HG03139 (cell line): ENCODE measurements at regions not wholly inside any gene's neighbourhood (a gene's known extent, or its start where the extent isn't known, plus 50 kb on each side); places are given as distances from the start of the nearest gene placed in this dataset.
A peak's percentile ranks its signal among the peaks of the same experiment; 100 is the strongest.
"Not testable (repeated sequence)": the region's sequence is repeated elsewhere in the genome, so short reads cannot be mapped to it uniquely, and the experiment has no call there.

Experiments used
- ATAC-seq: cut with Tn5 transposase; IDR thresholded peaks from one replicate; pipeline ENCODE4 v1.9.1; 2021; ENCODE audit not compliant: unreplicated experiment

DNA sequence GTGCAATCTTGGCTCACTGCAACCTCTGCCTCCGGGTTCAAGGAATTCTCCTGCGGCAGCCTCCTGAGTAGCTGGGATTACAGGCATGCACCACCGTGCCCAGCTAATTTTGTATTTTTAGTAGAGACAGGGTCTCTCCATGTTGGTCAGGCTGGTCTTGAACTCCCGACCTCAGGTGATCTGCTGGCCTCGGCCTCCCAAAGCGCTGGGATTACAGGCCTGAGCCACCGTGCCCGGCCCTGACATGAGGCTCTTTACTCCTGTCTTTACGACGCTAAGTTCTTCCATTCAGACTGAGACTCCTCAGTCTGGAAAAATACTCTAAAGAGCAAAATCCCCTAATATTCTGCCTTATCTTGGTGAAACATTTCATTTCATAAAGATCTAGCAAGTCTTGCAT is 331.3 kb upstream of the SGO1 start:
- ATAC-seq, result not testable (repeated sequence)

- ATAC-seq, result no peak
Observed at GRCh38 chr3:20516311-20516710, 330.3 kb upstream of the SGO1 start.

DNA sequence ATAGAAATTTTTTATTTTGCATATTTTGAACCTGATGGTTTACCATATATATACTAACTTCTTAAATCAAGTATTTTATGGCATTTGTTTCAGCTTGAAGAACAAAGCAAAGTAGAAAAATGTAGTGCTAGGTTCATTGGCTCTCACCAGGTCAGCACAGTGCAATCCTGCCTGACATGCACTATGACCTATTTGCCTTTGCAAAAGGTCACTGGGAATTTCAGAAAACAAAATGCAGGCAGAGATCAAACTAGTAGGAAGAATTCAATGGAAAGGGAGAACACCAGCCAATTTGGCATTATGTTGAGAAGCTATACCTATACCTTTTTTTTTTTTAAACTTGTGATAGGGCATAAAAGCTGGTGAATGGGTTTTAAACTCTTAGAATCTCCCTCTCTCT is 329.8 kb upstream of the SGO1 start:
- ATAC-seq, result no peak

DNA sequence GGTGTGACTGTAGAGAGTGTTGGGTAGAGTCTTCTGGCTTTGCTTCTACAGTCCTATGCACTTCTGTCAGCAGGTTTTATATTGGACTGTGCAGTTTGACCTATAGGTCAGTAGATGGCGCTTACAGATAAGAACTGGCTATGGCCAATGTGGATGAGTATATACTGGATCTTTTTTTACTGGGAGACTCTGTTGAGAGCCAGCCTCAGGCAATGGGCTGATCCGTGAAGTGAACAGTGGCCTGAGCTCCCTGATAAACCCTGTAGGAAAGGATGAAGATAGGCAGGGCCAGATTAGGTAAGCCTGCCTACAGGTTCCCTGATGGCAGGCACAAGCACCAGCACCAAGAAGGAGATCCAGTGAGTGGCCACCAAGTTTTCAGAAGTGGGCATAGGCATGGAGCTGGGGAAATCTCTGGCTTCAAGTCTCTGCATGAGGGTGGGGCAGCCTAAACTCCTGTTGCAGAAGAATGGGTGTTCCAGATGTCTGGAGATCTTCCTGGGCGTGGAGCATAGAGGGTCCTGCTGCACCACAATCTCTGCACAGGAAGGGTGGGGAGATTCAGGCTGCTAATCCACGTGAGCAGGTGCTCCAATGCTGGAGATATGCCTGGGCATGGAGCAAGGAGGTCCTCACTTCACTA is 326.0 kb upstream of the SGO1 start:
- ATAC-seq, result peak; percentile 84

DNA sequence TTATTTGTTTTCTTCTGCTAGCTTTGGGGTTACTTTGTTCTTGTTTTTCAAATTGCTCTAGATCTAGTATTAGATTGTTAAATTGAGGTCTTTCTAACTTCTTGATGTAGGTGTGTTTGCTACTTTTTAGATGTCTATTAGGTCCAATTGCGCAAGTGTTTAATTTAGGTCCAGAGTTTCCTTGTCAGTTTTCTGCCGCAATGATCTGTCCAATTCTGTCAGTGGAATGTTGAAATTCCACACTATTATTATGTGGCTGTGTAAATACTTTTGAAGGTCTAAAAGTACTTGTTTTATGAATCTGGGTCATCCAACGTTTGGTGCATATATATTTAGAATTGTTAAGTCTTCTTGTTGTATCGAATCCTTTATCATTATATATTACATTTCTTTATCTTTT is 324.4 kb upstream of the SGO1 start:
- no peak for ATAC-seq

DNA sequence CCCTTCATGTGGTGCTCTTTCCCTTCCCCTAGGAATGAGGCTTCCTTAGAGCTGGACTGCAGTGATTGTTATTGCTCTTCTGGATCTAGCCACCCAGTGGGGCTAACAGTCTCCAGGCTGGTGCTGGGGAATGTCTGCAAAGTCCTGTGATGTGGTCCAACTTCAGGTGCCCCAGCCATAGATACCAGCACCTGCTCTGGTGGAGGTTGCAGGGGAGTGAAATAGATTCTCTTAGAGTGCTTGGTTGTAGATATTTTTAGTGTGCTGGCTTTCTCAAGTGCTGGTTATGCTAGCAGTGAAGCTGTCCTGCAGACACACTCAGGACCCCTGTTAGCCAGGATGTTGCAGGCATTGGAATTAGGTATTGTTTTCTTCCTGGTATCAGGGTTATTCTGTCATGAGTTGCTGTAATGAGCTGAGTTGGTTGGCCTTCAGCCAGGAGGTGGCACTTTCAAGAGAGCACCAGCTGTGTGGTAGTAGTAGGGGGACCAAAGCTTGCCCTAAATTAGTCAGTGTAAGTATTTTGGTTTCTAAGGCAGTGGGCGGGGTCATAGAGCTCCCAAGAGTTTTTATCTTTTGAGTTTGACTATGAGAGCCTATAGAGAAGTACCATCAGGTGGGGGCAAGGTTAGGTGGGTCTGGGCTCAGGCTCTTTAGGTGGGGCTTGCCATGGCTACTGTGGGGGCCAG is 317.5 kb upstream of the SGO1 start:
- ATAC-seq, result no peak

GRCh38 chr3:20490996-20491395 is 305.0 kb upstream of the SGO1 start:
- ATAC-seq, result no peak

GRCh38 chr3:20488151-20488550 is 302.1 kb upstream of the SGO1 start:
- ATAC-seq, result no peak

GRCh38 chr3:20484126-20484525 is 298.1 kb upstream of the SGO1 start:
- ATAC-seq, result no peak

DNA sequence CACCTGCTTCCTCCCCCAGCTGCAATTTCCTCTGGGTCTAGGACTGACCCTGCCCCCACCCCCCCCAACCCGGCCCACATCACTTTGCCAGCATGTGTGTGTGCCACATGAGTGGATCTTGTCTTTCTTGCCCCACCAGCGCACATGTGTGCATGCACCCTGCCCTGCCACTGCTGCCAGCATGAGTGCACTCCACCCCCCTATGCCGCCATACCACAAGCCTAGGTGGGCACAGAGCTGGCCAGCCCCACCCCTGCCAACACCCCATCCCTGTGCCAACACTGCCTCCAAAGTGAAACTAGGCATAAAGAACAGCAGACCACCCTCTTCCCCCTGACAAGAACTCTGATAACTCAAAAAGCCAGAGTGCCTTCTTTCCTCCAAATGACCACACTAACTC is 296.3 kb upstream of the SGO1 start:
- no peak for ATAC-seq

GRCh38 chr3:20480786-20481365 is 294.9 kb upstream of the SGO1 start:
- no peak for ATAC-seq

DNA sequence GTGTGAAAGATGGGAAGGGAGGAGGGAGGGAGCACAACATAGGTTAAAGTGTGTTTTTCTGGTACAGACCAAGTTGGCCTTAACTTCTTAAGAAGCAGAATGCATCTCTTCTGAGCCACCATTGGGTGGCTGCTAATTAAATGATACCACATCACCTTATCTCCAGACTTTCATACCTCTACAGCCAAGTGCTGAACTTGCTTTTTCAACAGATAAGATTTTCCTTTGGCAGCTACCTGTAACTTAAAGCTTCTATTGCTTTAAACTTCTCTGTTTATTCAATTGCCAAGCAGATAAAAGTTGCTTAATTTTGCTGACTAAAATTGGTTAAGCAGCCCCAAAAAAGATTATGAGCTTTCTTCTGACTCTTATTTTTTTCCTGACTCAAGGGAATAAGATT is 292.4 kb upstream of the SGO1 start:
- ATAC-seq, result no peak

DNA sequence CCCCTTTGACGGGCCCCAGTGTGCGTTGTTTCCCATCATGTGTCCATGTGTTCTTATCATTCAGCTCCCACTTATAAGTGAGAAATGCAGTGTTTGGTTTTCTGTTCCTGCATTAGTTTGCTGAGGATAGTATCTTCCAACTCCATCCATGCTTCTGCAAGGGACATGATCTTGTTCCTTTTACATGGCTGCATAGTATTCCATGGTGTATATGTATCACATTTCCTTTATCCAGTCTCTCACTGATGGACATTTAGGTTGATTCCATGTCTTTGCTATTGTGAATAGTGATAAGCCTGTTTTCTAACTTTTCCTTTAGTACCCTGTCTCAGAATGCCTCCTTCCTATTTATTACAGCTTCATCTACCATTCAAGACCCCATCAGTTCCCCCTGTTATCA is 278.2 kb upstream of the SGO1 start:
- ATAC-seq, result not testable (repeated sequence)

DNA sequence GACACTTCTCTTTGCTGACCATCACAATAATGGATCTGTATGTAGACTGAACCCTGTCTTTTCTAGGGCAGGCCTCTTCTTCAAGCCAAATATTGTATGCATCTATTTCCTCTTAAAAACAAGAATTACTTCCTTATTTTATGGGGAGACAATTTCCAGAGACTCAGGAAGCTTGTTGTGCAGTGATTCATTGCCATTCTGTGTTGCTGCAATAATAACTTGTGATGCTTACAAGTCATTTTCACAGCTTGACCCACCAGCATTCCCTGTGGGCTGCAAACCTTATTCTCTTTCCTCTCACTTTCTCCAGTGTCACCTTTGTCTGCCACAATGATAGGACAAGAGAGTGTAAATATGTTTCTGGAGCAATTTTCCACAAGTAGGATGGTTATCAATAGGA is 276.7 kb upstream of the SGO1 start:
- ATAC-seq, result no peak

GRCh38 chr3:20462226-20462625 is 276.2 kb upstream of the SGO1 start:
- no peak for ATAC-seq

- ATAC-seq, result no peak
Observed at GRCh38 chr3:20458994-20459716, 273.1 kb upstream of the SGO1 start.

DNA sequence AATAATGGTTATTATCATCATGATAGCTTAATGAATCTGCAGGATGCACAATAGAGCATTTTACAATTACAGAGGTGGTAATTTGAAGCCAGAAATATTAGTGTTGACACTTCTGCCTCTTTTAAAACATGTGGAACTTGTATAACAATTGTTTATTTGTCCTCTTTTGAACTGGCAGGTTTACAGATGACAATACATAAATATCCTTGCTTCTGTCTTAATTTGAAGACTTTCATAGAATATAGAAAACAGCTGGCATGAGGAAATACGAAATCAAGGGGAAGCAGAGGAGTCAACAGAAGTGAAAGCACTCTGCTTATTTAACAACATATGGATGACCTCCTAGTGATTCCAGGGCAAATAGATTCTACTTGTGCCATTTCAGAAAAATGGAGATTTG is 270.5 kb upstream of the SGO1 start:
- ATAC-seq, result no peak

- no peak for ATAC-seq
Observed at GRCh38 chr3:20451170-20451569, 265.2 kb upstream of the SGO1 start.

DNA sequence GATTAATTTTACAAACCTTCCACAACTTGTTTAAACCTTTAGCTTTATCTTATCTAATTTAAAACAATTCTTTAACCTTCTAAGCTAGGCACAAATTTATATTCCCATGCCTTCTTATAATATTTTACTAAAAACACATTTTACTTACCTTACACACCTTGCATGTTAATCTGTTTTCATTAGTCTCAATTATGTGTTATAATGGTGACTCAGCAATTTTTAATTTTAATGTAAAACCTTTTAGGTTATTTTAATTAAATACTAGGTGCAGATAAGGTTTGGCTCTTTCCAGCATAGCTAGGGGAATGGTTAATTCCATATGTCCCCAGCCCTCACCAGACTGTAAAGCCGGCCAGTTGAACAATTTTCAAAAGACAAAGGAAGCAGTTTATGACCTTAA is 264.6 kb upstream of the SGO1 start:
- ATAC-seq, result no peak

- ATAC-seq, result no peak
Observed at GRCh38 chr3:20442846-20443245, 256.8 kb upstream of the SGO1 start.

- ATAC-seq, result not testable (repeated sequence)
Observed at GRCh38 chr3:20427268-20427667, 241.3 kb upstream of the SGO1 start.

GRCh38 chr3:20425138-20425537 is 239.1 kb upstream of the SGO1 start:
- no peak for ATAC-seq
